ENCODE measurements at regions not wholly inside any gene's neighbourhood (a gene's known extent, or its start where the extent isn't known, plus 50 kb on each side); places are given as distances from the start of the nearest gene placed in this dataset.

DNA sequence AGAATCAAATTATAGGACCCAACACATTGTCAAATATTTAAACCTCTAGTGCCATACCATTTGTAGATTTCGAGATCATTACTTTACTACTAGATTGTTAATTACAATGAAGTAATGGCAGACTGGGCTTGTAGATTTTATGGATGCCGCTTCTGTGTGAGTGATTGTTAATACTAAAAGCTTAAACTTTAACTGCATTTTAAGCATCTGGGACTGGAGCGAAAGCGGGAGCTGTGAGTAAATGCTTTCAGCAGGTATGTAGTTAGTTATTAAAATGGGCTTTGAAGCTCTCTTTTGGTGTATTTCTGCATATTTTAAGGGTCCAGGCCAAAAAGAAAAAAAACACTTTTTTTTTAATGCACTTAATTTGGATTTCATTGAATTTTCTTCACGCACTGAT is 519.3 kb downstream of the MED13L start:
- no peaks in the 10 kb centered on the region for H4K20me1 ChIP-seq (ENCODE audit: control insufficient read depth, extremely low read depth, insufficient read depth, low read length)
- no peaks in the 10 kb centered on the region for H3K79me2 ChIP-seq (ENCODE audit: control insufficient read depth, insufficient read depth, low read length)
- DNase-seq (ENCODE audit: low read depth in 2 of 2) = no peak
- H2AFZ ChIP-seq (ENCODE audit: low read length) = no peak overlapping the region
- no peaks in the 10 kb centered on the region for H3K9me3 ChIP-seq (ENCODE audit: control insufficient read depth, insufficient read depth, low read depth, low read length)
- no peak overlapping the region for H3K9ac ChIP-seq (ENCODE audit: insufficient read depth, low read length)
- H3K4me3 ChIP-seq (replicated peaks in 1 of 4; ENCODE audit: control extremely low read depth in 1 of 4, insufficient read depth in 1 of 4, low read depth in 3 of 4, low read length in 4 of 4) = peak overlapping the region in 2 of 4 experiments; percentile 2 to 53
- TF ChIP-seq EZH2 (IDR thresholded peaks at IDR 0.05; ENCODE audit: low read length, missing control alignments) = no peak
- TF ChIP-seq, protein P1, sequence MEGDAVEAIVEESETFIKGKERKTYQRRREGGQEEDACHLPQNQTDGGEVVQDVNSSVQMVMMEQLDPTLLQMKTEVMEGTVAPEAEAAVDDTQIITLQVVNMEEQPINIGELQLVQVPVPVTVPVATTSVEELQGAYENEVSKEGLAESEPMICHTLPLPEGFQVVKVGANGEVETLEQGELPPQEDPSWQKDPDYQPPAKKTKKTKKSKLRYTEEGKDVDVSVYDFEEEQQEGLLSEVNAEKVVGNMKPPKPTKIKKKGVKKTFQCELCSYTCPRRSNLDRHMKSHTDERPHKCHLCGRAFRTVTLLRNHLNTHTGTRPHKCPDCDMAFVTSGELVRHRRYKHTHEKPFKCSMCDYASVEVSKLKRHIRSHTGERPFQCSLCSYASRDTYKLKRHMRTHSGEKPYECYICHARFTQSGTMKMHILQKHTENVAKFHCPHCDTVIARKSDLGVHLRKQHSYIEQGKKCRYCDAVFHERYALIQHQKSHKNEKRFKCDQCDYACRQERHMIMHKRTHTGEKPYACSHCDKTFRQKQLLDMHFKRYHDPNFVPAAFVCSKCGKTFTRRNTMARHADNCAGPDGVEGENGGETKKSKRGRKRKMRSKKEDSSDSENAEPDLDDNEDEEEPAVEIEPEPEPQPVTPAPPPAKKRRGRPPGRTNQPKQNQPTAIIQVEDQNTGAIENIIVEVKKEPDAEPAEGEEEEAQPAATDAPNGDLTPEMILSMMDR (conservative IDR thresholded peaks at IDR 0.05 in 1 of 2, IDR thresholded peaks at IDR 0.05 in 1 of 2; ENCODE audit: low read depth in 1 of 2, low read length in 2 of 2) = no peak
- no peaks in the 10 kb centered on the region for H3K4me1 ChIP-seq (ENCODE audit: control insufficient read depth, extremely low read depth, insufficient read depth, low read length)
- H3K27me3 ChIP-seq (ENCODE audit: control insufficient read depth, insufficient read depth, low read length) = no peaks in the 10 kb centered on the region
- peak overlapping the region; percentile 72 for H3K4me2 ChIP-seq (ENCODE audit: extremely low read depth, insufficient read depth, low read length)
- peak overlapping the region; percentile 27 for H3K27ac ChIP-seq (ENCODE audit: insufficient read depth, low read length)
- no peaks in the 10 kb centered on the region for H3K36me3 ChIP-seq (ENCODE audit: control insufficient read depth, insufficient read depth, low read length)

DNA sequence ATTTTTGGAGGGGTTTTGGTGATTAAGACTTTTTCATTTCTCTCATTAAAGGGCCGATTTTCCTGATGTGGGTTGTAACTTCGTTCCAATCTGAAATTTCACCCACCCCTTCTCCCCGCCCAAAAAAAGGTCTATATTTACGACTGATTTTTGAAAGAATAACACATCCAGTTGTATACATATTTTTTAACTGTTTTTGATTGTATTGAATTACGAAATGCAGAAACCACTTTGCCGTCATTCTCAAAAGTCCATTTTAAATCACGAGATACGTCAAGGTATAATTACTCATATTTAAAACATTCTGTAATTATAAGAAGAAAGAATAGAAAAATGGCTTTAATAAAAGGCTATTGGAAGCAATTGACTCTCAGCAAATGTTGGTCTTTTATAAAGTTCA is 520.7 kb downstream of the MED13L start:
- Histone ChIP-seq H2AFZ (ENCODE audit: low read length) (no peak overlapping the region), H3K9ac (ENCODE audit: insufficient read depth, low read length) (no peak overlapping the region), H3K4me3 (replicated peaks in 1 of 4; ENCODE audit: control extremely low read depth in 1 of 4, insufficient read depth in 1 of 4, low read depth in 3 of 4, low read length in 4 of 4) (peak overlapping the region in 2 of 4 experiments; percentile 30 to 47), H3K36me3 (ENCODE audit: control insufficient read depth, insufficient read depth, low read length) (no peaks in the 10 kb centered on the region), H4K20me1 (ENCODE audit: control insufficient read depth, extremely low read depth, insufficient read depth, low read length) (no peaks in the 10 kb centered on the region), H3K4me2 (ENCODE audit: extremely low read depth, insufficient read depth, low read length) (peak overlapping the region; percentile 84), H3K27ac (ENCODE audit: insufficient read depth, low read length) (peak overlapping the region; percentile 71), H3K79me2 (ENCODE audit: control insufficient read depth, insufficient read depth, low read length) (no peaks in the 10 kb centered on the region), H3K27me3 (ENCODE audit: control insufficient read depth, insufficient read depth, low read length) (no peaks in the 10 kb centered on the region), H3K9me3 (ENCODE audit: control insufficient read depth, insufficient read depth, low read depth, low read length) (no peaks in the 10 kb centered on the region), H3K4me1 (ENCODE audit: control insufficient read depth, extremely low read depth, insufficient read depth, low read length) (no peaks in the 10 kb centered on the region)
- TF ChIP-seq, protein P1 (conservative IDR thresholded peaks at IDR 0.05 in 1 of 2, IDR thresholded peaks at IDR 0.05 in 1 of 2; ENCODE audit: low read depth in 1 of 2, low read length in 2 of 2) = no peak
- no peak for TF ChIP-seq EZH2 (IDR thresholded peaks at IDR 0.05; ENCODE audit: low read length, missing control alignments)
- DNase-seq (ENCODE audit: low read depth in 2 of 2) = peak in 1 of 2 donors; percentile 22

DNA sequence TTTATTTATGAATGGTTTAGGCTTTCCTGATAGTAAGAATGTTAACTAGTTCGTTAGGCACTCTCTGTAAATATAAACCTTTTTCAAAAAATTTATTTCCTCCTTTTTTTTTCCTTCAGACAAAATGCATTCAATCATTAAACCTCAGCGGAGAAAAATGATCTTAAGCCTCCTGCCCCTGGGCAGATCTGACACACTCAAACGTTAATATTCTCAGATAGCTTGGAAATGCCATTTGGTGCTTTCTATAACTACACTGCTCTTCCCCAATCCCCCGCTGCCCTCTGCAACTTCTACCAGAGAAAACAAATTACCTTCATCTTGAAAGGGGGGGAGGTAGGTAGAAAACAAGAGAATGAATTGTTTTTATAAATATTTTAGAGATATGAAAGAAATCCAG is 521.2 kb downstream of the MED13L start:
- Histone ChIP-seq H2AFZ (ENCODE audit: low read length) (no peak overlapping the region), H3K4me3 (replicated peaks in 1 of 4; ENCODE audit: control extremely low read depth in 1 of 4, insufficient read depth in 1 of 4, low read depth in 3 of 4, low read length in 4 of 4) (peak overlapping the region in 3 of 4 experiments; percentile 3 to 47 (median 30)), H4K20me1 (ENCODE audit: control insufficient read depth, extremely low read depth, insufficient read depth, low read length) (no peaks in the 10 kb centered on the region), H3K27me3 (ENCODE audit: control insufficient read depth, insufficient read depth, low read length) (no peaks in the 10 kb centered on the region), H3K4me1 (ENCODE audit: control insufficient read depth, extremely low read depth, insufficient read depth, low read length) (no peaks in the 10 kb centered on the region), H3K4me2 (ENCODE audit: extremely low read depth, insufficient read depth, low read length) (peak overlapping the region; percentile 84), H3K36me3 (ENCODE audit: control insufficient read depth, insufficient read depth, low read length) (no peaks in the 10 kb centered on the region), H3K9ac (ENCODE audit: insufficient read depth, low read length) (peak overlapping the region; percentile 13), H3K27ac (ENCODE audit: insufficient read depth, low read length) (peak overlapping the region; percentile 71), H3K9me3 (ENCODE audit: control insufficient read depth, insufficient read depth, low read depth, low read length) (no peaks in the 10 kb centered on the region), H3K79me2 (ENCODE audit: control insufficient read depth, insufficient read depth, low read length) (no peaks in the 10 kb centered on the region)
- DNase-seq (ENCODE audit: low read depth in 2 of 2) = no peak
- TF ChIP-seq EZH2 (IDR thresholded peaks at IDR 0.05; ENCODE audit: low read length, missing control alignments) = no peak

Data from fibroblast of lung (primary cell).